ENCODE measurements at regions not wholly inside any gene's neighbourhood (a gene's known extent, or its start where the extent isn't known, plus 50 kb on each side); places are given as distances from the start of the nearest gene placed in this dataset.
A peak's percentile ranks its signal among the peaks of the same experiment; 100 is the strongest.

DNA sequence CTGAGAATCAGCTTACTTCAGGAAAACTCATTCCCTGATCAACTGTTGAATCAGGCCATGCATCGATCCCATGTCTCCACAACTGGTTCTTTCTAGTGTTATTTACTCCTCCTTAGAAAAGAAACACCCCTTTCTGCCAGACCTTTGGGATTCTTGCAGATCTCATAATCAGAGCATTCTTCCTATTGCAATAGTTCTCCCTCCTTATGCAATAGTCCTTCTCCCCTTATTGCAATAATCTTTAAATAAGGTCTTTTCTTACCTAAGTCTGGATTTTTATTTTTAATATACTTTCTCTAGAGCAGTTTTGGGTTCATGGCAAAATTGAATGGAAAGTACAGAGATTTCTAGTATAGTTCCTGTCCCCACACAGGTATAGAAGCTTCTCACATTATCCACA is 141.9 kb upstream of the SGO1 start:
- no peak for TF ChIP-seq ZC3H10 (CRISPR knock-in tag; IDR thresholded peaks at IDR 0.05)
- no peak for TF ChIP-seq ISL1 (CRISPR knock-in tag; IDR thresholded peaks at IDR 0.05)
- no peak for TF ChIP-seq SNAI2 (CRISPR knock-in tag; IDR thresholded peaks at IDR 0.05)
- no peak for TF ChIP-seq TOX (CRISPR knock-in tag; IDR thresholded peaks at IDR 0.05; ENCODE audit: borderline replicate concordance)
- TF ChIP-seq, protein P1, sequence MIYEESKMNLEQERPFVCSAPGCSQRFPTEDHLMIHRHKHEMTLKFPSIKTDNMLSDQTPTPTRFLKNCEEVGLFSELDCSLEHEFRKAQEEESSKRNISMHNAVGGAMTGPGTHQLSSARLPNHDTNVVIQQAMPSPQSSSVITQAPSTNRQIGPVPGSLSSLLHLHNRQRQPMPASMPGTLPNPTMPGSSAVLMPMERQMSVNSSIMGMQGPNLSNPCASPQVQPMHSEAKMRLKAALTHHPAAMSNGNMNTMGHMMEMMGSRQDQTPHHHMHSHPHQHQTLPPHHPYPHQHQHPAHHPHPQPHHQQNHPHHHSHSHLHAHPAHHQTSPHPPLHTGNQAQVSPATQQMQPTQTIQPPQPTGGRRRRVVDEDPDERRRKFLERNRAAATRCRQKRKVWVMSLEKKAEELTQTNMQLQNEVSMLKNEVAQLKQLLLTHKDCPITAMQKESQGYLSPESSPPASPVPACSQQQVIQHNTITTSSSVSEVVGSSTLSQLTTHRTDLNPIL (CRISPR knock-in tag; IDR thresholded peaks at IDR 0.05; ENCODE audit: low read depth): no peak
- TF ChIP-seq RARB (CRISPR knock-in tag; IDR thresholded peaks at IDR 0.05): no peak
- TF ChIP-seq ZFP3 (CRISPR knock-in tag; IDR thresholded peaks at IDR 0.05): no peak
- no peak for TF ChIP-seq PPARA (CRISPR knock-in tag; IDR thresholded peaks at IDR 0.05; ENCODE audit: borderline replicate concordance)
- no peak for ATAC-seq

- TF ChIP-seq TOX (CRISPR knock-in tag; IDR thresholded peaks at IDR 0.05; ENCODE audit: borderline replicate concordance) (no peak), SNAI2 (CRISPR knock-in tag; IDR thresholded peaks at IDR 0.05) (no peak)
- no peak for ATAC-seq
Observed at GRCh38 chr3:20326541-20326940, 140.5 kb upstream of the SGO1 start.

GRCh38 chr3:20325563-20325962 is 139.6 kb upstream of the SGO1 start:
- TF ChIP-seq CSDC2 (CRISPR knock-in tag; IDR thresholded peaks at IDR 0.05): no peak
- TF ChIP-seq ISL1 (CRISPR knock-in tag; IDR thresholded peaks at IDR 0.05): no peak
- TF ChIP-seq PPARA (CRISPR knock-in tag; IDR thresholded peaks at IDR 0.05; ENCODE audit: borderline replicate concordance): no peak
- TF ChIP-seq, protein P2, sequence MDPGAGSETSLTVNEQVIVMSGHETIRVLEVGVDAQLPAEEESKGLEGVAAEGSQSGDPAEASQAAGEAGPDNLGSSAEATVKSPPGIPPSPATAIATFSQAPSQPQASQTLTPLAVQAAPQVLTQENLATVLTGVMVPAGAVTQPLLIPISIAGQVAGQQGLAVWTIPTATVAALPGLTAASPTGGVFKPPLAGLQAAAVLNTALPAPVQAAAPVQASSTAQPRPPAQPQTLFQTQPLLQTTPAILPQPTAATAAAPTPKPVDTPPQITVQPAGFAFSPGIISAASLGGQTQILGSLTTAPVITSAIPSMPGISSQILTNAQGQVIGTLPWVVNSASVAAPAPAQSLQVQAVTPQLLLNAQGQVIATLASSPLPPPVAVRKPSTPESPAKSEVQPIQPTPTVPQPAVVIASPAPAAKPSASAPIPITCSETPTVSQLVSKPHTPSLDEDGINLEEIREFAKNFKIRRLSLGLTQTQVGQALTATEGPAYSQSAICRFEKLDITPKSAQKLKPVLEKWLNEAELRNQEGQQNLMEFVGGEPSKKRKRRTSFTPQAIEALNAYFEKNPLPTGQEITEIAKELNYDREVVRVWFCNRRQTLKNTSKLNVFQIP (CRISPR knock-in tag; IDR thresholded peaks at IDR 0.05; ENCODE audit: borderline replicate concordance, low read depth): no peak
- ATAC-seq: no peak

DNA sequence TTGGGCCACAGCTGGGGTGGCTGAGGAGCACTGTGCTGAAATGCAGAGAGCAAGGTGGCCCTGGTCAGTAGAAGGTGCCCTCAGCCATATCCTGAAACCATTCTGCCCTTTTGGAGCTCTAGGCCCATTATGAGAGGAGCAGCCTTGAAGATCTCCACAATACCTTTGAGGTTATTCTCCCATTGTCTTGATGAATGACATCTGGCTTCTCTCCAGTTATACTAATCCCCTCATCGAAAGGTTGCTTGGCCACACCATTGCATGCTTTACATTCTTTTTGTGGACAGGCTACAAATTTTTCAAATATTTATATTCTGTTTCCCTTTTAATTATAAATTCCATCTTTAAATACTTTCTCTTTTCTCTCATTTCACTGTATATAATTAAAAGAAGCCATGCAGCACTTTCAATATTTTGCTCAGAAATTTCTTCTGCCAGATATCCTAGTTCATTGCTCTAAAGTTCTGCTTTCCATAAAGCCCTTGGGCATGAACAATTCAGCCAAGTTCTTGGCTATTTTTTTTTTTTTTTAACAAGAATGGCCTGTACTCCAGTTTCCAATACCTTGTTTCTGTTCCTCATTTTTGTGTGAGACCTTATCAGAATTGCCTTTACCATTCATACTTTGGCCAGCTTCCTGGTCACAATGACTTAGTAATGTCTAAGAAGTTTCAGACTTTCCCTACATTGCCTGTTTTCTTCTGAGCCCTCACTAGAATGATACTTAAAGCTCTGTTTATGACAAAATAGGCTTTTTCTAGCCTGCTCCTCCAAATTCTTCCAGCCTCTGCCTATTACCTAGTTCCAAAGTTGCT is 138.9 kb upstream of the SGO1 start:
- no peak for ATAC-seq
- TF ChIP-seq ISL1 (CRISPR knock-in tag; IDR thresholded peaks at IDR 0.05): peak; percentile 53; the same call in 1 of the 2 replicates
- TF ChIP-seq SNAI2 (CRISPR knock-in tag; IDR thresholded peaks at IDR 0.05): no peak

DNA sequence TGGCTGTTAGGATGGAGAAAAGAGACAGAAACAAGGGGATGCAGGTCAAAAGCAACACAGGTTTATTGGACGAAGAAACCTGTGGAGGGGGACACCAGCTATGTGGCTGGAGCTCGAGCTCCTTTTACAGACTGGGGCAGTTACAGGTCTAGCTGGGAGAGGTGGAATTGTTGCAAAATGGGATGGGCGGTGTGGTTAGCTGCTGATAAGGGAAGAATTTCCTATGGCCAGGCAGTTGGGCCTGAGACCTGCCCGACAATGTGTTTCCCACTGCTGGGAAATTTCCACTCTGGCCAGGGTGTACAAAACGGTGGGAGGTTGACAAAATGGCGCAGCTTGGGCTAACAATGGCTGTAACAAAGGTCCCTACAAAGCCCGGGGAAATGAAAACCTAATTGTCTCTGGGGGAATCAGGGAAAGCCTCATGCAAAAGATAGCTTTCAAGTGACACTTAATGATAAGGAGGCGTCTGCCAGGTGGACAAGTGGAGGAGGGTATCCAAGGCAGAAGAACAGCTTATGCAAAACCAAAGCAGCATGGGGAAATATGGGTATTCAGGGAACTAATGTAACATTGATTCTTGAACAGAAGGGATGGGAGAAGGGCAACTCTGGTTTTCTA is 137.4 kb upstream of the SGO1 start:
- no peak for ATAC-seq
- TF ChIP-seq OSR1 (CRISPR knock-in tag; IDR thresholded peaks at IDR 0.05) (no peak), BACH2 (CRISPR knock-in tag; IDR thresholded peaks at IDR 0.05; ENCODE audit: borderline replicate concordance) (no peak), ISL1 (CRISPR knock-in tag; IDR thresholded peaks at IDR 0.05) (no peak), TOX (CRISPR knock-in tag; IDR thresholded peaks at IDR 0.05; ENCODE audit: borderline replicate concordance) (no peak)

DNA sequence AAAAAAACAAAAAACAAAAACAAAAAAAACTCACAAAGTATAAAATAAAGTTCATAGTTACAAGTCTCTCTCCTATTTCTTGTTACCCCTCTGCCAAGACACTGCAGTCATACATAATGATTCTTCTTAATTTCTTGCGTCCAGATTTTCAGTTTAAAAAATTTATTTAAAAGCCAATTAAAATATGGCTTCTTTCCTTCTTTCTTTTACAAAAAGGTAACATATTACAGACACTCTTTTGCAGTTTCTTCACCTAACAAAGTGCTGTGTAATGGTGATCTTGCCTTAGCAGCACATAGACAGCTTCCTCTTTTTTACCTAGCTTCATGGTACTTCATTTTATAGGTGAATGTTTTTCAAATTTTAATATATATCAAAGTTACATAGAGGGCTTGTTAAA is 136.1 kb upstream of the SGO1 start:
- ATAC-seq: no peak
- TF ChIP-seq, protein P1 (CRISPR knock-in tag; IDR thresholded peaks at IDR 0.05; ENCODE audit: low read depth): no peak
- TF ChIP-seq ARNTL (CRISPR knock-in tag; IDR thresholded peaks at IDR 0.05; ENCODE audit: borderline replicate concordance, low read depth) (no peak), CSRNP3 (CRISPR knock-in tag; IDR thresholded peaks at IDR 0.05) (no peak), RARB (CRISPR knock-in tag; IDR thresholded peaks at IDR 0.05) (no peak), ZNF8 (CRISPR knock-in tag; IDR thresholded peaks at IDR 0.05) (no peak), CSDC2 (CRISPR knock-in tag; IDR thresholded peaks at IDR 0.05) (no peak), TCF4 (CRISPR knock-in tag; IDR thresholded peaks at IDR 0.05; ENCODE audit: borderline replicate concordance) (no peak), PPARA (CRISPR knock-in tag; IDR thresholded peaks at IDR 0.05; ENCODE audit: borderline replicate concordance) (no peak), SNAI2 (CRISPR knock-in tag; IDR thresholded peaks at IDR 0.05) (no peak), TSHZ2 (CRISPR knock-in tag; IDR thresholded peaks at IDR 0.05) (no peak), ZC3H10 (CRISPR knock-in tag; IDR thresholded peaks at IDR 0.05) (no peak), GLIS3 (CRISPR knock-in tag; IDR thresholded peaks at IDR 0.05) (no peak), ESRRG (CRISPR knock-in tag; IDR thresholded peaks at IDR 0.05) (no peak), OSR1 (CRISPR knock-in tag; IDR thresholded peaks at IDR 0.05) (no peak), ZNF70 (CRISPR knock-in tag; IDR thresholded peaks at IDR 0.05) (no peak), ISL1 (CRISPR knock-in tag; IDR thresholded peaks at IDR 0.05) (no peak)
- TF ChIP-seq, protein P2 (CRISPR knock-in tag; IDR thresholded peaks at IDR 0.05; ENCODE audit: borderline replicate concordance, low read depth): no peak

All from SK-N-SH treated with all-trans-retinoic acid at 6 μM for 48 hours (cell line).